GM19035 (cell line): ENCODE measurements at regions not wholly inside any gene's neighbourhood (a gene's known extent, or its start where the extent isn't known, plus 50 kb on each side); places are given as distances from the start of the nearest gene placed in this dataset.

Experiments
- ATAC-seq: cut with Tn5 transposase; IDR thresholded peaks from one replicate; pipeline ENCODE4 v1.9.1; 2021; ENCODE audit not compliant: unreplicated experiment

GRCh38 chr16:86390335-86390734, 120.0 kb upstream of the FOXF1 start:
- no peak for ATAC-seq

GRCh38 chr16:86391486-86391885, 118.8 kb upstream of the FOXF1 start:
- ATAC-seq, result no peak

- no peak for ATAC-seq
These were observed 118.3 kb upstream of the FOXF1 start for GRCh38 chr16:86391984-86392383.

- ATAC-seq, result no peak
These were observed 117.7 kb upstream of the FOXF1 start for GRCh38 chr16:86392436-86393152.

- no peak for ATAC-seq
These were observed 116.3 kb upstream of the FOXF1 start for GRCh38 chr16:86393907-86394626.

- no peak for ATAC-seq
These were observed 114.8 kb upstream of the FOXF1 start for GRCh38 chr16:86395477-86395876.

- ATAC-seq, result no peak
These were observed 113.9 kb upstream of the FOXF1 start for GRCh38 chr16:86396422-86396821.

GRCh38 chr16:86396901-86397311, 113.4 kb upstream of the FOXF1 start:
- no peak for ATAC-seq

- ATAC-seq, result no peak
These were observed 112.1 kb upstream of the FOXF1 start for GRCh38 chr16:86398201-86398600.

- no peak for ATAC-seq
These were observed 111.7 kb upstream of the FOXF1 start for GRCh38 chr16:86398622-86399021.

GRCh38 chr16:86401126-86401525, 109.2 kb upstream of the FOXF1 start:
- no peak for ATAC-seq

GRCh38 chr16:86403085-86403484, 107.2 kb upstream of the FOXF1 start:
- ATAC-seq, result no peak

- ATAC-seq, result no peak
These were observed 106.7 kb upstream of the FOXF1 start for GRCh38 chr16:86403541-86404163.

- ATAC-seq, result no peak
These were observed 105.6 kb upstream of the FOXF1 start for GRCh38 chr16:86404678-86405077.

GRCh38 chr16:86405319-86405718, 105.0 kb upstream of the FOXF1 start:
- no peak for ATAC-seq

- no peak for ATAC-seq
These were observed 104.3 kb upstream of the FOXF1 start for GRCh38 chr16:86406056-86406455.

- ATAC-seq, result no peak
These were observed 101.6 kb upstream of the FOXF1 start for GRCh38 chr16:86408685-86409084.

- no peak for ATAC-seq
These were observed 100.2 kb upstream of the FOXF1 start for GRCh38 chr16:86410081-86410480.

- no peak for ATAC-seq
These were observed 99.8 kb upstream of the FOXF1 start for GRCh38 chr16:86410529-86410928.

- no peak for ATAC-seq
These were observed 98.4 kb upstream of the FOXF1 start for GRCh38 chr16:86411897-86412296.

- no peak for ATAC-seq
These were observed 95.2 kb upstream of the FOXF1 start for GRCh38 chr16:86414991-86415740.
